NCI-H1694 (cell line): ENCODE measurements at regions not wholly inside any gene's neighbourhood (a gene's known extent, or its start where the extent isn't known, plus 50 kb on each side); places are given as distances from the start of the nearest gene placed in this dataset.

Source experiments
- DNase-seq: peaks from one replicate; lab custom pipeline; 2025; lab: John Stamatoyannopoulos, UW

DNA sequence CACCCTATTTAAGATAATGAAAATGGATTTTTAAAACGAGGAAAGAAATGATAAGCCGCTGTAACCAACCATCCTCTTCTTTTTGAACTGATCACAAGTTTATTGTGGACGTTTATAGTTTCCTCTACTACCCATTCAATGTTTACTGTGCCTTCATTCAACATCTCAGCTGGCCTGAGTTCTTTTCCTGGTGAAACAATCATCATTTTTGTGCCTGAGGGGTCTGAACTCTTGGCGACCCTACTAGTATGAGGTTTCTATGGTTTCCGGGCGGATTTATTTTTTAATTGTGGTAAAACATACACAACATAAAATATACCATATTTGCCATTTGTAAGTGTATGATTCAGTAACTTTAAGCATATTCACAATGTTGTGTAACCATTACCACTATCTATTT lies 100.7 kb downstream of the SPRY1 start:
- DNase-seq = no peak

DNA sequence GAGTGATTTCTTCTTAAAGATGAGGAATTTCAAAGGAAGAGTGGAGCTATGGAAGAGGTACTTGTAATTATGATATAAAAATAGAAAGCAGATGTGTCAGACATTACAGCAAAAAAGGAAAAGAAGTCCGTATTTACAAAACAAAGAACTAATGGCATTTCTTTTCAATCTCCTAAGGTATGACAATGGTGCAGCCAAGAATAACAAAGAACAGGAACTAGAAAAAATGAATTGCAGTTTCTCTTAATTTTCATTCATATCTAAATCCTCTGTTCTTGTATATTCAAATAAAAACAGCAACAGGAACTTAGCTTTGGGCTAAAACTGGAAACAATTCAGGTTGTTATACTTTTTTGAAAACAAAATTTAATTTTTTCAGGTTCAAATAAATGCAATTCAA lies 105.1 kb downstream of the SPRY1 start:
- DNase-seq = no peak

- no peak for DNase-seq
These were observed 107.2 kb downstream of the SPRY1 start for GRCh38 chr4:123503698-123504363.

GRCh38 chr4:123505095-123506010 lies 108.8 kb downstream of the SPRY1 start:
- DNase-seq = no peak

- no peak for DNase-seq
These were observed 109.6 kb downstream of the SPRY1 start for GRCh38 chr4:123506011-123506695.

DNA sequence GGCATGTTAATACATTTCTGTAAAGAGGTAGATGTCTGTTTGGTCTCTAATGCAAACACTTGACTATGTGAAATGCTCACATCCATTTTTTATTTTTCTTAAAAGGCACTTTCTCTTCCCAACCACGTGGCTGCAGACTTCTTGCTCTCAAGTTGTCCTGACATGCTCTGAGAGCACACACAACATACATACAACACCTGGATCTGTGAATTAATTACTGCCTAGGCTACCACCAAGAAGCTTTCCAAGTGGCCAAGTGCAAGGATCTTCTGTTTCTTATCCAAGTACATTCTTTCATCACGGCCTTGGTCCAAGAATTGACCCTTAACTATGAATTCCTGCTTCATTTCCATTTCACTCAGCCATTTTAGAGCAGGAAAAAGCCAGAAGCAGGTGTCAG lies 110.8 kb downstream of the SPRY1 start:
- no peak for DNase-seq

DNA sequence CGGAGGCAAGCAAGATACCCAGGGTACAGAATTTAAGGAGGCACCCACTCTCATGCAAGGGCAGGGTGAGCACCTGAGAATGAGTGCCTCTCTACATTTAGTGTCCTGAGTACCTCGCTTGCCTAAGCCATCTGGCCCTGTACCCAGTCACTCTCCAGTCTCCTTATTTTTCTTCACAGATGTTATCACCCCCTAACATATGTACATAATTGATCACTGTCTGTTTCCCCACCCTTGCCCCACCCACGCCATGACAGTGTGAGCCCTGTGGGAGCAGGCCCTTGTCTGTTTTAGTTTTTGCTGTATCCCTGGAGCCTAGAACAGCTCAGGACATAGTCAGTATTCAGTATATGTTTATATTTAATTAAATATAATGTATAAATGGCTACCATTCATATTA lies 113.6 kb downstream of the SPRY1 start:
- DNase-seq = no peak

DNA sequence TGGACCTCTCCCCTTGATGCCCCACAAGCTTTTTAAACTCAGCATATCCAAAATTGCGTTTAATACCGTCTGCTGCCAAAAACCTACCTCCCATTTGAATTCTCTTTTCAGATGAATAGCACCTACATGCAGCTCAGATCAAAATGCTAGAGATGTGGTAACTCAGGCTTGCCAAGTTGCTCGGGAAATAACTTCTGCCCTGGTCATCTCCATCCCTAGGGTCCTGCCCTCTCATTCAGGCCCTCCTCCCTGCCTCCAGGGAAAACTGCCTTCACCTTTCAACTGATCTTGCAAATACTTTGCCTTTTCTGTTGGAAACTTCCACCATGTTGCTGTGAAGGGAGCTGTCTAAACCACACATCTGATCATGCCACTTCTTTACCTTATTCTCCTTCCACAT lies 114.1 kb downstream of the SPRY1 start:
- no peak for DNase-seq

DNA sequence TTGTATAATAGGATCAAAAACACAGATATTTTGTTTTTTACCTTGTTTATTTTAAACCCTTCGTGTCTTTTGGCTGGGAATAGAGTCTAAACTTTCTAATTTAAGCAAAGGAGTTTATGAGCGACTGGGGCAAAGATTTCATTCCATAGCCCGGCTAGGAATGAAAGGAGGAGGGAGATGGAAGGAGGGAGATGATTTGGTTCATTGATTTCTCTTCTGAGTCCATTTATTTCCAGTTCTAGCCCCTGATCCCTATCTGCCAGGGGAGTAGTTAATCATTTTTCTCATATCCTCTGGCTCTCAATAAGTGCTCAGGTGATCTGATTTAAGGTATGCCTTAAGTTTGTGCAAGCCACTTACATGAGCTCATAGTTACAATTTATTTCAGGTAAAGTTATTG lies 120.0 kb downstream of the SPRY1 start:
- DNase-seq = no peak

DNA sequence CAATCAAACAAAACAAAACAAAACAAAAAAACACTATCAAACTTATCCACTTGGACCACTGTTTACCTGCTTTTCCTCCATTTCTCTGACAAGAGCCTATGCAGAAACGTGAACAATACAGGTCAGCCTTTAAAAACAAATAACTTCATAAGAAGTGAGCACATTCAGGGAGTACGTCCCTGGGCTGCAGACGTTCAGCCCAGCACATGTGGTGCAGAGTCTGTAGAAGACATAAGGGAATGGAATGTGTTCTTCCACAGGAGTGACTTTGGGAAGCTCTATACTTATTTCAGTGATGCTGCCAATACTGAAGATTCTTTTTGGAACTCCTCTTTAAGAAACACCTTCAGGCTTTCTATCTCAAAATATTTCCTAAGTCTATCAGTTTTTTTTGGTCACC lies 120.6 kb downstream of the SPRY1 start:
- DNase-seq = no peak

GRCh38 chr4:123517971-123518370 lies 121.4 kb downstream of the SPRY1 start:
- DNase-seq = no peak

GRCh38 chr4:123520325-123520724 lies 123.7 kb downstream of the SPRY1 start:
- DNase-seq = no peak

DNA sequence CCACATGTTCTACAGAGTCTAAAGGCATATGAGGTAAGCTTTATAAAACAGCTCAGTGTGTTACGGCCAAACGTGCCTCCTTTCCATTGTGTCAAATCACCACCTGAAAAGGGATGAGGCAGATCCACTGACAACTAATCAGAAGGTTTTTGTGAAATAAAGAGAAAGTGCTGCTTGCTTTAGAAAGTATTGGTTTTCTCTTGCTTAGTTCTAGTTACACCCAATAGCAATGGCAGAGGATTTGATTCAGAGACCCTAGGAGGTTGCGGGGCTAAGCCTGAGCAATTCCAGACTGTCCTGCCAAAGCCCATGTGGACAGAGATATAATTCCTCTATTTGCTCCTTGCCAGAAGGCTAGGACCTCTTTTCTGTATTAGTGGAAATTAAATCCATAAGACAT lies 125.5 kb downstream of the SPRY1 start:
- DNase-seq = no peak

DNA sequence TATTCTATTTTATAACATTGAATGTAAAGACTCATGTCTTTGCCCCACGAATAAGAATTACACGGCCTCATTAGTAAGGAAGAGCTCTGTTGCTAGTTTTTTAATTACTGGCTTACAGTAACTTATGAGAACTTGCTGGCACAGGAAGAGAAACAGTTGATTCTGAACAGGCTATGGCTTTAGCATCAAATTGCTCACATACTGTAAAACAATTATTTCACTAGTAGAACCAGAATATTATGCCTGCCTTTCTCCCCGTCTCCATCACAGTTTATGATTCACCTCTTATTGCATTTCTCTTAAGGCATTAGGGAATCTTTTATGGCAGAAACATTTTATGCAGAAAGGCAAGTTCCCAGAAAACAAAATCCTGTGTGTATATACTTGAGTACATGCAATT lies 126.1 kb downstream of the SPRY1 start:
- no peak for DNase-seq

GRCh38 chr4:123524958-123525628 lies 128.5 kb downstream of the SPRY1 start:
- no peak for DNase-seq

GRCh38 chr4:123526511-123526910 lies 129.9 kb downstream of the SPRY1 start:
- DNase-seq = no peak

- no peak for DNase-seq
These were observed 132.1 kb downstream of the SPRY1 start for GRCh38 chr4:123528501-123529277.

DNA sequence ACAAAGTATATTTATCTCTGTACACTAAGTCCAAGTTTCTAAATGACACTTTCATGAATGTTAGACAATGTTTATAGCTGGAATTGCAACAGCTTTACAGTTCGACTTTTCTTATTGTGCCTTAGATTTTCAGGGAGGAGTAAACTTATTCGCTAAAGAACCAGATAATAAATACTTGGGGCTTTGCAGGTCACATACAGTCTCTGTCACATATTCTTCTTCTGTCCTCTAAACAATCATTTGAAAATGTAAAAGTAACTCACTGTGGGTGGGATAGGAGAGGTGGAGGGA lies 132.6 kb downstream of the SPRY1 start:
- no peak for DNase-seq

GRCh38 chr4:123530357-123530756 lies 133.8 kb downstream of the SPRY1 start:
- no peak for DNase-seq

DNA sequence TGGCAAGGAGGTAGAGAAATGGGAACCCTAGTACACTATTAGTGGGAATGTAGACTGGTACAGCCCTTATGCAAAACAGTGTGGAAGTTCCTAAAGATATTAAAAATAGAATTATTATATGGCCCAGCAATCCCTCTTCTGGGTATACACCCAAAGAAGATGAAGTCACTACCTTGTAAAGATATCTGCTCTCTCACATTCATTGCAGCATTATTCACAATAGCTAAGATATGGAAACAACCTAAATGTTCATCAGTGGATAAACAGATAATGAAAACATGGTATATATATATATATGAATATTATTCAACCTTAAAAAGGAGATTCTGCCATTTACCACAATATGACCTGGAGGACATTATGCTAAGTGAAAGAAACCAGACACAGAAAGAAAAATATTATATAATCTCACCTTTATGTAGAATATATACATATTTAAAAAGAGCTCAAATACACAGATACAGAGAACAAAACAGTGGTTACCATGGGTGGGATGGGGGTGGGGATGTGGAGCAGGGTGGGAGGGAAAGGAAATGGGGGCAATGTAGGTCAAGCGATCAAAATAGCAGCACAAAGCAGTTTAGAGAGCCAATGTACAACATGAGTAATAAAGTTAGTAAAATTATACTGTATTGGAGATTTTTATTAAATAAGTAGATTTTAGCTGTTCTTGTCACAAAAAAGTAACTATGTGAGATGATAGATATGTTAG lies 138.6 kb downstream of the SPRY1 start:
- DNase-seq = no peak

DNA sequence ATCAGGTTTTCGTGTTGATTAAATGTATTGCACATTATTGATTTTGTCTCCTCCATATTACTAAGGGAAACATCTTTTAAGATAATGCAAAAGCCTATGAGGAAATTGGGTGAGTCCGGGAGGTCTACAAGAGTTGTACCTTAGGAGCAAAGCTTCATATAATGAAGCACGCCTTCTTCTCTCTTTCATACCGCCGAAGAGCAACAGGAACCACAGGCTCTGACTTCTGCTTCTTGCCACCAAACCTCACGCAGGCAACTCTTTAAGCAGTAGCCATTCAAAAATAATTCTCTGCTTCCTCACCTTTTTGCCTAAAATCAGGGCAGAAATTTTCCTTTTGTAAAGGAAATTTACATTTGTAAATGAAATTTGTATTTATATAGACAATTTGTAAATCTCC lies 139.6 kb downstream of the SPRY1 start:
- DNase-seq = no peak
